CD4-positive, alpha-beta T cell (primary cell): ENCODE measurements at regions not wholly inside any gene's neighbourhood (a gene's known extent, or its start where the extent isn't known, plus 50 kb on each side); places are given as distances from the start of the nearest gene placed in this dataset.
"Not testable (repeated sequence)": the region's sequence is repeated elsewhere in the genome, so short reads cannot be mapped to it uniquely, and the experiment has no call there.

Experiments
- ATAC-seq: fragments of 200-7000 bp; cut with Tn5 transposase; one replicate; pipeline ENCODE4 v1.10.0; 2022; ENCODE audit warnings: mild to moderate bottlenecking; ENCODE audit not compliant: poor library complexity
- CTCF ChIA-PET: fragments of 350-600 bp; sonication (Branson Sonifier 250); formaldehyde crosslinking; loops from one replicate; lab custom pipeline; 2021; ENCODE audit warnings: antibody characterized with exemption, inconsistent platforms; lab: Charles Lee
- POLR2A ChIA-PET: fragments of 350-600 bp; sonication (Branson Sonifier 250); formaldehyde crosslinking; loops from one replicate; lab custom pipeline; 2021; ENCODE audit warnings: antibody characterized with exemption, inconsistent platforms; lab: Charles Lee
- DNase-seq, 14 experiments: peaks; one replicate each; pipeline ENCODE4 v3.0.0-alpha.2; 2013 to 2020; ENCODE audit warnings: mixed read lengths in 2 of 14
- H3K27ac ChIP-seq, 2 donors: one replicate each; pipeline versions ENCODE4 v1.5.1 to v1.7.0; 2013; ENCODE audit warnings: low read length in 2 of 2, low read depth in 1 of 2, mild to moderate bottlenecking in 1 of 2
- H3K27me3 ChIP-seq, 2 experiments: 1 replicate in 1 of 2; 2 replicates in 1 of 2; pipeline versions ENCODE4 v1.6.1 to v1.7.0; 2013; ENCODE audit warnings: low read length in 2 of 2, control low read depth in 1 of 2, mild to moderate bottlenecking in 1 of 2, moderate library complexity in 1 of 2; ENCODE audit not compliant: insufficient read depth in 2 of 2, control insufficient read depth in 1 of 2
- H3K36me3 ChIP-seq: one replicate; pipeline ENCODE4 v1.6.1; 2013; ENCODE audit warnings: low read length, control low read depth; ENCODE audit not compliant: insufficient read depth
- H3K4me1 ChIP-seq: one replicate; pipeline ENCODE4 v1.6.1; 2013; ENCODE audit warnings: low read length, control low read depth; ENCODE audit not compliant: insufficient read depth
- H3K4me3 ChIP-seq: one replicate; pipeline ENCODE4 v1.5.1; 2013; ENCODE audit warnings: mild to moderate bottlenecking, low read length, moderate library complexity
- H3K9me3 ChIP-seq, 2 experiments: 1 replicate in 1 of 2; 2 replicates in 1 of 2; pipeline versions ENCODE4 v1.6.1 to v1.7.0; 2013; ENCODE audit warnings: low read length in 2 of 2, mild to moderate bottlenecking in 2 of 2, control low read depth in 1 of 2, moderate library complexity in 1 of 2; ENCODE audit not compliant: control insufficient read depth in 1 of 2, insufficient read depth in 1 of 2
- H3K27ac Mint-ChIP-seq: one replicate; pipeline ENCODE4 v1.8.0; 2020; ENCODE audit warnings: mixed read lengths
- H3K27me3 Mint-ChIP-seq: one replicate; pipeline ENCODE4 v1.8.0; 2021; ENCODE audit warnings: mixed read lengths
- H3K36me3 Mint-ChIP-seq: one replicate; pipeline ENCODE4 v1.8.0; 2021; ENCODE audit warnings: low read depth, mixed read lengths
- H3K4me1 Mint-ChIP-seq: one replicate; pipeline ENCODE4 v1.8.0; 2021; ENCODE audit warnings: low read depth, mixed read lengths
- H3K4me3 Mint-ChIP-seq: one replicate; pipeline ENCODE4 v1.8.0; 2020; ENCODE audit warnings: mild to moderate bottlenecking, mixed read lengths
- H3K9me3 Mint-ChIP-seq: one replicate; pipeline ENCODE4 v1.8.0; 2020; ENCODE audit warnings: mixed read lengths
- CTCF ChIP-seq: fragments of 200-600 bp; IDR thresholded peaks from one replicate; pipeline ENCODE4 v1.8.0; 2022; ENCODE audit warnings: antibody characterized with exemption, mild to moderate bottlenecking
- intact Hi-C, 2 experiments: fragments of 100-400 bp; cut with DNase I in 1 of 2; cut with micrococcal nuclease in 1 of 2; formaldehyde crosslinking; loops; one replicate each; pipeline versions ENCODE4 v1.15.1 to v1.9.0; 2023 to 2025; cut with DNase I, micrococcal nuclease

GRCh38 chr13:109939180-109939579, 152.8 kb upstream of the IRS2 start:
- ChIA-PET POLR2A (no interaction called here), CTCF (no interaction called here)
- Histone ChIP-seq H3K27me3 (no peaks in the 10 kb centered on the region), H3K4me3 (no peak overlapping the region), H3K4me1 (no peaks in the 10 kb centered on the region), H3K27ac (no peak overlapping the region), H3K9me3 (no peaks in the 10 kb centered on the region), H3K36me3 (no peaks in the 10 kb centered on the region)
- H3K36me3 Mint-ChIP-seq, result no peaks in the 10 kb centered on the region
- H3K27me3 Mint-ChIP-seq, result peaks cover 5% of the 10 kb centered on the region
- intact Hi-C loops, result no loop called here
- H3K4me3 Mint-ChIP-seq, result no peak overlapping the region
- H3K4me1 Mint-ChIP-seq, result no peaks in the 10 kb centered on the region
- ATAC-seq (no peak), DNase-seq (no peak)
- peaks cover 2% of the 10 kb centered on the region for H3K9me3 Mint-ChIP-seq
- no peak overlapping the region for H3K27ac Mint-ChIP-seq
- no peak for TF ChIP-seq CTCF

- DNase-seq (no peak), ATAC-seq (no peak)
- TF ChIP-seq CTCF, result no peak
- CTCF ChIA-PET, result no interaction called here
- Histone ChIP-seq H3K4me1 (no peaks in the 10 kb centered on the region), H3K9me3 (no peaks in the 10 kb centered on the region), H3K4me3 (no peak overlapping the region), H3K36me3 (no peaks in the 10 kb centered on the region), H3K27me3 (no peaks in the 10 kb centered on the region), H3K27ac (no peak overlapping the region)
- Mint-ChIP-seq H3K4me1 (no peaks in the 10 kb centered on the region), H3K9me3 (peaks cover 2% of the 10 kb centered on the region), H3K36me3 (no peaks in the 10 kb centered on the region), H3K4me3 (no peak overlapping the region), H3K27me3 (peaks cover 1% of the 10 kb centered on the region), H3K27ac (no peak overlapping the region)
- POLR2A ChIA-PET, result no interaction called here
- intact Hi-C loops, result no loop called here
These were observed 152.0 kb upstream of the IRS2 start for GRCh38 chr13:109938255-109938936.

GRCh38 chr13:109934520-109934919, 148.1 kb upstream of the IRS2 start:
- H3K4me3 Mint-ChIP-seq, POLR2A ChIA-PET, H3K4me1 Mint-ChIP-seq, H3K9me3 Mint-ChIP-seq, intact Hi-C loops, H3K9me3 ChIP-seq, ATAC-seq, H3K4me3 ChIP-seq, H3K27me3 Mint-ChIP-seq, H3K27ac Mint-ChIP-seq, H3K36me3 Mint-ChIP-seq, H3K27me3 ChIP-seq, H3K4me1 ChIP-seq, CTCF ChIA-PET, H3K27ac ChIP-seq, H3K36me3 ChIP-seq, DNase-seq: not testable (repeated sequence)

GRCh38 chr13:109933476-109933875, 147.1 kb upstream of the IRS2 start:
- ATAC-seq, result no peak
- no peak for TF ChIP-seq CTCF
- ChIA-PET POLR2A (no interaction called here), CTCF (no interaction called here)
- Mint-ChIP-seq H3K9me3 (peaks cover 2% of the 10 kb centered on the region), H3K4me1 (no peaks in the 10 kb centered on the region), H3K36me3 (no peaks in the 10 kb centered on the region), H3K27me3 (no peaks in the 10 kb centered on the region), H3K27ac (no peak overlapping the region), H3K4me3 (no peak overlapping the region)
- DNase-seq, result no peak
- H3K9me3 ChIP-seq, result no peaks in the 10 kb centered on the region
- no peak overlapping the region for H3K4me3 ChIP-seq
- intact Hi-C loops, result no loop called here
- H3K27me3 ChIP-seq, result no peaks in the 10 kb centered on the region
- H3K4me1 ChIP-seq, result no peaks in the 10 kb centered on the region
- H3K27ac ChIP-seq, result no peak overlapping the region
- H3K36me3 ChIP-seq, result no peaks in the 10 kb centered on the region
